ENCODE measurements at regions not wholly inside any gene's neighbourhood (a gene's known extent, or its start where the extent isn't known, plus 50 kb on each side); places are given as distances from the start of the nearest gene placed in this dataset.

- TF ChIP-seq CTCF (conservative IDR thresholded peaks at IDR 0.05; ENCODE audit: low read length) (no peak), EZH2phosphoT487 (IDR thresholded peaks at IDR 0.05; ENCODE audit: borderline replicate concordance) (no peak)
These were observed 359.4 kb downstream of the MZT1 start for GRCh38 chr13:72368031-72368430.

Data from Loucy (cell line).